ENCODE measurements at regions not wholly inside any gene's neighbourhood (a gene's known extent, or its start where the extent isn't known, plus 50 kb on each side); places are given as distances from the start of the nearest gene placed in this dataset.
"Not testable (repeated sequence)": the region's sequence is repeated elsewhere in the genome, so short reads cannot be mapped to it uniquely, and the experiment has no call there.

GRCh38 chr7:65638918-65639317 is 234.0 kb upstream of the VKORC1L1 start:
- TF ChIP-seq CTCF (IDR thresholded peaks at IDR 0.05; ENCODE audit: poor library complexity); EZH2 (IDR thresholded peaks at IDR 0.05; ENCODE audit: borderline replicate concordance); EZH2phosphoT487 (IDR thresholded peaks at IDR 0.05; ENCODE audit: low read depth, severe bottlenecking, unreplicated experiment): not testable (repeated sequence)
